Endothelial cell of umbilical vein (primary cell): ENCODE measurements at regions not wholly inside any gene's neighbourhood (a gene's known extent, or its start where the extent isn't known, plus 50 kb on each side); places are given as distances from the start of the nearest gene placed in this dataset.

Experiments used
- BruUV-seq: library from RNA; stranded (reverse); fragments of 400-500 nt; replicated peaks from 2 replicates; lab custom pipeline; 2021; lab: Mats Ljungman, UMichigan
- CTCF ChIA-PET: fragments of 300-600, 350-600 bp; sonication (Branson Sonifier 250); formaldehyde crosslinking; loops from one replicate; lab custom pipeline; 2021; ENCODE audit warnings: antibody characterized with exemption, inconsistent platforms; lab: Charles Lee
- POLR2A ChIA-PET: fragments of 300-600, 350-600 bp; sonication (Branson Sonifier 250); formaldehyde crosslinking; loops from one replicate; lab custom pipeline; 2021; ENCODE audit warnings: antibody characterized with exemption, inconsistent platforms; lab: Charles Lee
- DNase-seq: peaks from one replicate; pipeline ENCODE4 v3.0.0-alpha.2; 2011; ENCODE audit warnings: low read depth, low spot score
- FAIRE-seq: peaks from 2 replicates; lab custom pipeline; 2011; peaks lifted over from hg19 to GRCh38; lab: Jason Lieb, UNC
- H2AFZ ChIP-seq: 2 replicates; pipeline ENCODE4 v1.6.0; 2012; ENCODE audit warnings: low read depth, low read length, control low read depth, inconsistent platforms
- H3K27ac ChIP-seq: 2 replicates; pipeline ENCODE4 v1.5.1; 2011; ENCODE audit warnings: low read depth, mild to moderate bottlenecking, control low read depth, low read length, moderate library complexity; ENCODE audit not compliant: insufficient read depth
- H3K27me3 ChIP-seq, 2 experiments: 2 replicates each; pipeline versions ENCODE4 v1.6.0 to v1.6.1; 2011; ENCODE audit warnings: low read length in 2 of 2, mixed read lengths in 1 of 2; ENCODE audit not compliant: control insufficient read depth in 2 of 2, insufficient read depth in 2 of 2
- H3K36me3 ChIP-seq, 2 experiments: 2 replicates in 1 of 2; 3 replicates in 1 of 2; pipeline ENCODE4 v1.5.1; 2011; ENCODE audit warnings: low read length in 2 of 2, mild to moderate bottlenecking in 1 of 2, moderate library complexity in 1 of 2; ENCODE audit not compliant: control insufficient read depth in 2 of 2, insufficient read depth in 2 of 2; ENCODE audit errors: extremely low read depth in 1 of 2
- H3K4me1 ChIP-seq: 3 replicates; pipeline ENCODE4 v1.5.1; 2011; ENCODE audit warnings: mild to moderate bottlenecking, low read length; ENCODE audit not compliant: control insufficient read depth, insufficient read depth; ENCODE audit errors: extremely low read depth
- H3K4me2 ChIP-seq: 2 replicates; pipeline ENCODE4 v1.6.1; 2011; ENCODE audit warnings: low read length, control low read depth, mixed read lengths; ENCODE audit not compliant: insufficient read depth
- H3K4me3 ChIP-seq, 3 experiments: fragments of 200-600 bp in 1 of 3; sonication (generic), shearing (Covaris generic) in 1 of 3; replicated peaks in 1 of 3; 2 replicates each; pipeline ENCODE4 v1.5.1; 2011 to 2016; ENCODE audit warnings: control low read depth in 3 of 3, low read length in 3 of 3, mild to moderate bottlenecking in 2 of 3, inconsistent platforms in 1 of 3, low read depth in 1 of 3, moderate library complexity in 1 of 3; ENCODE audit not compliant: insufficient read depth in 1 of 3
- H3K79me2 ChIP-seq: 2 replicates; pipeline ENCODE4 v1.6.0; 2012; ENCODE audit warnings: low read length, inconsistent platforms; ENCODE audit not compliant: control insufficient read depth, insufficient read depth
- H3K9ac ChIP-seq: replicated peaks from 2 replicates; pipeline ENCODE3; 2011; ENCODE audit warnings: low read length, control low read depth; ENCODE audit not compliant: insufficient read depth; ENCODE audit errors: extremely low read depth
- H3K9me1 ChIP-seq: replicated peaks from 3 replicates; pipeline ENCODE4 v1.6.0; 2011; ENCODE audit warnings: mild to moderate bottlenecking, low read length; ENCODE audit not compliant: control insufficient read depth, insufficient read depth; ENCODE audit errors: extremely low read depth
- H3K9me3 ChIP-seq: replicated peaks from 2 replicates; pipeline ENCODE4 v1.5.1; 2012; ENCODE audit warnings: low read length, inconsistent platforms; ENCODE audit not compliant: control insufficient read depth, insufficient read depth
- H4K20me1 ChIP-seq: replicated peaks from 2 replicates; pipeline ENCODE3; 2011; ENCODE audit warnings: mild to moderate bottlenecking, low read length; ENCODE audit not compliant: control insufficient read depth, insufficient read depth; ENCODE audit errors: extremely low read depth
- CTCF ChIP-seq, 2 donors: IDR thresholded peaks; 1 replicate in 1 of 2; 2 replicates in 1 of 2; pipeline ENCODE4 v1.5.1; 2011; ENCODE audit warnings: low read length in 2 of 2, mild to moderate bottlenecking in 2 of 2, moderate library complexity in 2 of 2, control low read depth in 1 of 2, inconsistent platforms in 1 of 2, low read depth in 1 of 2; ENCODE audit not compliant: insufficient read depth in 1 of 2; ENCODE audit errors: extremely low read depth in 1 of 2
- EZH2 ChIP-seq: IDR thresholded peaks from 2 replicates; pipeline ENCODE4 v1.6.1; 2012; ENCODE audit warnings: borderline replicate concordance, low read depth, mild to moderate bottlenecking, moderate library complexity, low read length, inconsistent platforms; ENCODE audit not compliant: severe bottlenecking
- FOS ChIP-seq: IDR thresholded peaks from 2 replicates; pipeline ENCODE4 v1.6.1; 2011; ENCODE audit warnings: mild to moderate bottlenecking, low read length, moderate library complexity, borderline replicate concordance; ENCODE audit not compliant: insufficient read depth
- GATA2 ChIP-seq: IDR thresholded peaks from 2 replicates; pipeline ENCODE4 v1.7.0; 2011; ENCODE audit warnings: low read depth, mild to moderate bottlenecking, moderate library complexity, mixed read lengths, low read length; ENCODE audit not compliant: insufficient read length, insufficient read depth
- JUN ChIP-seq: IDR thresholded peaks from 2 replicates; pipeline ENCODE4 v1.6.1; 2011; ENCODE audit warnings: borderline replicate concordance, low read depth; ENCODE audit not compliant: insufficient read length, insufficient read depth
- MYC ChIP-seq: IDR thresholded peaks from one replicate; pipeline ENCODE4 v1.6.1; 2011; ENCODE audit warnings: mild to moderate bottlenecking, low read depth, low read length
- POLR2A ChIP-seq: IDR thresholded peaks from 2 replicates; pipeline ENCODE4 v1.6.1; 2012; ENCODE audit warnings: low read depth, mild to moderate bottlenecking, control low read depth, low read length
- POLR2AphosphoS5 ChIP-seq: IDR thresholded peaks from 2 replicates; pipeline ENCODE4 v1.6.1; 2012; ENCODE audit warnings: low read depth, mild to moderate bottlenecking, control low read depth, low read length, moderate library complexity; ENCODE audit not compliant: insufficient read depth
- dilution Hi-C: fragments of 300-500 bp; cut with MboI; formaldehyde crosslinking; loops from one replicate; pipeline ENCODE4 v1.15.0; 2019; ENCODE audit warnings: low sequenced_read_pairs; ENCODE audit not compliant: extremely low pct_ligation_motif_present
- intact Hi-C: fragments of 100-400 bp; cut with micrococcal nuclease; formaldehyde crosslinking; loops from one replicate; pipeline ENCODE4 v1.10.0; 2022
- TF ChIP-seq, protein P1 (sequence below): IDR thresholded peaks from 2 replicates; pipeline ENCODE4 v1.6.1; 2011; ENCODE audit not compliant: insufficient read depth, insufficient read length

DNA sequence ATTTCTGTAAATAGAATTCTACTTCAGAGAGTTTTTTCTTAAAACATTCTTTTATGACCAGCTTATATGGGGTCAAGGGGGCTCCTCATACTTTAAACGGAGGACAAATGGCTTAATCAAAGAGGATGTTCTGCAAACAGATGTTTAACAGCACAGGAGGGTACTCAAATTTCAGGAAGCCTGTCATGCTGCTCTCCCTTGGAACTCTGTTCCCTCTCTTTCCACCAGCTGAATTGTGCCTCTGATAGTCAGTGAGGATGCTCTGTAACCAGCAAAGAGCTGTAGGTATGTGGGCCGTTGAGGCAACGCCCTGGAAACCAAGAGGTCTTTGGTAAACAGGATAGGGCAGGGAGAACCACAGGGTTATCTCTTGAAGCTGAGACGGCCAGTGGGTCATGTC lies 161.1 kb downstream of the C5orf15 start:
- Histone ChIP-seq H3K36me3 (no peaks in the 10 kb centered on the region), H3K9ac (no peak overlapping the region), H3K4me1 (no peaks in the 10 kb centered on the region), H3K79me2 (no peaks in the 10 kb centered on the region), H4K20me1 (no peaks in the 10 kb centered on the region), H3K9me3 (no peaks in the 10 kb centered on the region), H3K27ac (no peak overlapping the region), H2AFZ (no peak overlapping the region), H3K4me3 (no peak overlapping the region), H3K27me3 (peaks cover under 1 to 10% of the 10 kb centered on the region in 2 experiments), H3K4me2 (no peak overlapping the region), H3K9me1 (no peaks in the 10 kb centered on the region)
- dilution Hi-C loops = no loop called here
- no TSS peak for BruUV-seq
- intact Hi-C loops = no loop called here
- no peak for TF ChIP-seq POLR2A
- TF ChIP-seq GATA2 = no peak
- no peak for TF ChIP-seq JUN
- no peak for TF ChIP-seq MYC
- TF ChIP-seq FOS = no peak
- TF ChIP-seq, protein P1, sequence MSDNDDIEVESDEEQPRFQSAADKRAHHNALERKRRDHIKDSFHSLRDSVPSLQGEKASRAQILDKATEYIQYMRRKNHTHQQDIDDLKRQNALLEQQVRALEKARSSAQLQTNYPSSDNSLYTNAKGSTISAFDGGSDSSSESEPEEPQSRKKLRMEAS = no peak
- no peak for TF ChIP-seq EZH2
- no peak for TF ChIP-seq POLR2AphosphoS5
- TF ChIP-seq CTCF (IDR thresholded peaks at IDR 0.05; ENCODE audit: extremely low read depth in 1 of 2, insufficient read depth in 1 of 2, low read depth in 1 of 2, low read length in 2 of 2) = no peak
- ChIA-PET POLR2A (interaction anchor here (0.6 kb wide), 1 partner anchor 27 kb away, joined by 5 read pairs; no protein-coding TSS in a partner anchor), CTCF (no interaction called here)
- DNase-seq (no peak), FAIRE-seq (no peak)
